OCI-LY7 (cell line): ENCODE measurements at regions not wholly inside any gene's neighbourhood (a gene's known extent, or its start where the extent isn't known, plus 50 kb on each side); places are given as distances from the start of the nearest gene placed in this dataset.

Experiments used
- EZH2phosphoT487 ChIP-seq: fragments of 200-600 bp; sonication (generic); IDR thresholded peaks from 2 replicates; pipeline ENCODE4 v1.6.1; 2018; ENCODE audit warnings: low read depth, borderline replicate concordance, mild to moderate bottlenecking, mixed run types, antibody characterized with exemption, low read length, moderate library complexity, mixed read lengths
- TF ChIP-seq, protein P1 (sequence below): fragments of 200-600 bp; sonication (generic); conservative IDR thresholded peaks from 2 replicates; pipeline ENCODE4 v1.5.1; 2014; ENCODE audit warnings: mild to moderate bottlenecking, antibody characterized with exemption, low read length, moderate library complexity, mixed read lengths

DNA sequence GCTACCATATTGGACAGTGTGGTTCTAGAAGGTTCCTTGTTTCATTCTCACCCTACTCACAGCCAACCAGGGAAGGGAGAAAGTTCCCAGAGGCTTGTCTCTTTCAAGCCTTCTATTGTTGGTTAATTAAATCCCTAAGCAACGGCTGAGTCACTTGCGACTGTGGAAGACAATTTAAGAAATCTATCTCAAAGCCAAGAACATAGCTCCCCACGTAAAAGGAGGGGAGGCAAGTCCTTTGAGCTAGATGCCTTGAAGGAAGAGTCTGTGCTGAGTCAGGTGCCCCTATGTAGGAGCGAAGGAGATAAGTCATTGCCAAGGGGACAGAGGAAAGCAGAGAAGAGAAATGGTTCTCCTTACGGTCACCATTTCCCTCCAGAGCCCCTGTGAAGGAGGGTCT, 79.4 kb upstream of the PPP2R5A start:
- TF ChIP-seq, protein P1, sequence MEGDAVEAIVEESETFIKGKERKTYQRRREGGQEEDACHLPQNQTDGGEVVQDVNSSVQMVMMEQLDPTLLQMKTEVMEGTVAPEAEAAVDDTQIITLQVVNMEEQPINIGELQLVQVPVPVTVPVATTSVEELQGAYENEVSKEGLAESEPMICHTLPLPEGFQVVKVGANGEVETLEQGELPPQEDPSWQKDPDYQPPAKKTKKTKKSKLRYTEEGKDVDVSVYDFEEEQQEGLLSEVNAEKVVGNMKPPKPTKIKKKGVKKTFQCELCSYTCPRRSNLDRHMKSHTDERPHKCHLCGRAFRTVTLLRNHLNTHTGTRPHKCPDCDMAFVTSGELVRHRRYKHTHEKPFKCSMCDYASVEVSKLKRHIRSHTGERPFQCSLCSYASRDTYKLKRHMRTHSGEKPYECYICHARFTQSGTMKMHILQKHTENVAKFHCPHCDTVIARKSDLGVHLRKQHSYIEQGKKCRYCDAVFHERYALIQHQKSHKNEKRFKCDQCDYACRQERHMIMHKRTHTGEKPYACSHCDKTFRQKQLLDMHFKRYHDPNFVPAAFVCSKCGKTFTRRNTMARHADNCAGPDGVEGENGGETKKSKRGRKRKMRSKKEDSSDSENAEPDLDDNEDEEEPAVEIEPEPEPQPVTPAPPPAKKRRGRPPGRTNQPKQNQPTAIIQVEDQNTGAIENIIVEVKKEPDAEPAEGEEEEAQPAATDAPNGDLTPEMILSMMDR: no peak
- TF ChIP-seq EZH2phosphoT487: no peak
